Karpas-422 (cell line): ENCODE measurements at regions not wholly inside any gene's neighbourhood (a gene's known extent, or its start where the extent isn't known, plus 50 kb on each side); places are given as distances from the start of the nearest gene placed in this dataset.

ENCODE experiments used
- DNase-seq: peaks from one replicate; pipeline ENCODE4 v3.0.0-alpha.2; 2015
- H2AFZ ChIP-seq: fragments of 200-600 bp; sonication (generic); 2 replicates; pipeline ENCODE4 v1.6.1; 2014; ENCODE audit warnings: antibody characterized with exemption, low read length, mixed read lengths
- H3K27ac ChIP-seq: fragments of 200-600 bp; sonication (generic); 2 replicates; pipeline ENCODE4 v1.5.1; 2014; ENCODE audit warnings: mild to moderate bottlenecking, low read length, moderate library complexity
- H3K27me3 ChIP-seq: fragments of 200-600 bp; sonication (generic); 2 replicates; pipeline ENCODE4 v1.6.1; 2014; ENCODE audit warnings: low read length, mixed read lengths
- H3K36me3 ChIP-seq: fragments of 200-600 bp; sonication (generic); 2 replicates; pipeline ENCODE4 v1.6.1; 2014; ENCODE audit warnings: low read length, mixed read lengths; ENCODE audit not compliant: insufficient read depth
- H3K4me1 ChIP-seq: fragments of 200-600 bp; sonication (generic); 2 replicates; pipeline ENCODE4 v1.6.1; 2014; ENCODE audit warnings: mild to moderate bottlenecking, low read length, mixed read lengths
- H3K4me2 ChIP-seq: fragments of 200-600 bp; sonication (generic); 2 replicates; pipeline ENCODE4 v1.6.1; 2014; ENCODE audit warnings: low read length, low read depth, mild to moderate bottlenecking; ENCODE audit not compliant: poor library complexity, severe bottlenecking
- H3K4me3 ChIP-seq: fragments of 200-600 bp; sonication (generic); 2 replicates; pipeline ENCODE4 v1.5.1; 2014; ENCODE audit warnings: mild to moderate bottlenecking, antibody characterized with exemption, low read length, mixed read lengths
- H3K79me2 ChIP-seq: fragments of 200-600 bp; sonication (generic); 2 replicates; pipeline ENCODE4 v1.6.1; 2014; ENCODE audit warnings: mild to moderate bottlenecking, low read length, mixed read lengths
- H3K9ac ChIP-seq: fragments of 200-600 bp; sonication (generic); 2 replicates; pipeline ENCODE4 v1.6.0; 2014; ENCODE audit warnings: low read length
- H3K9me2 ChIP-seq: fragments of 200-600 bp; sonication (generic), shearing (Covaris generic); replicated peaks from 2 replicates; pipeline ENCODE4 v1.6.0; 2014; ENCODE audit warnings: mild to moderate bottlenecking, low read length, moderate library complexity; ENCODE audit not compliant: insufficient read depth
- H3K9me3 ChIP-seq: fragments of 300-700, 200-600 bp; sonication (generic); 2 replicates; pipeline ENCODE4 v1.6.1; 2014; ENCODE audit warnings: low read length, mixed read lengths
- H4K20me1 ChIP-seq: fragments of 200-600 bp; sonication (generic); 2 replicates; pipeline ENCODE4 v1.6.1; 2014; ENCODE audit warnings: mild to moderate bottlenecking, antibody characterized with exemption, low read length, low read depth; ENCODE audit not compliant: insufficient read depth

DNA sequence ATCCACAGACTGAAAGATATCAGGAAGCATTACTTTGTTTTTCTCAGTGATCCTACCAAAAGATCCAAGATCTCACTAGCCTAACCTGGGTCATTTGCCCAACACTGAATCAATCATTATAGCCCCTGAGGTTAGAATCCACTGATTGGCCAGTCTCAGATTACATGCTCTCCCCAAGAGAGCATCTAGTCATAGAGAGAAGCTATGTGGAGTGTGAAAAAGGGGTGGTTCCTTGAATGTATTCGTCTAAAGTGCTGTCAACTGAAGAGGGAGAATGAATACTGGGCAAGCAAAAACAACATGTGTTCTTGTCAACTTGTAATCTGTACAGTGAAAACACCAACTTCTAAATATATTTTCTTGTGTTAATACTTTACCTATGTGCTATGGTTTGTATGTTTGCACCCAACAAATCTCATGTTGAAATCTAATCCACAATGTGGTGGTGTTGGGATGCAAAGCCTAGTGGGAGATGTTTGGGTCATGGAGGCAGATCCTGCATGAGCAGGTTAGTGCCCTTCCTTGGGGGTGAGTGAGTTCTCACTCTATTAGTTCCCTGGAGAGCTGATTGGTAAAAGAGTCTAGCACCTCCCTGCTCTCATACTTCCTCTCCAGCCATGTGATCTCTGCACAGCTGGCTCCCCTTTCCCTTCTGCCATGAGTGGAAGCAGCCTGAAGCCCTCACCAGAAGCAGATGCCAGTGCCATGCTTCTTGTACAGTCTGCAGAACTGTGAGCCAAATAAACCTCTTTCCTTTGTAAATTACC lies 60.3 kb upstream of the PJA2 start:
- H3K9me3 ChIP-seq, result no peaks in the 10 kb centered on the region
- H3K9ac ChIP-seq, result no peak overlapping the region
- H2AFZ ChIP-seq, result no peak overlapping the region
- H3K4me1 ChIP-seq, result peaks cover 3% of the 10 kb centered on the region; the same call in 1 of the 2 replicates
- H3K27ac ChIP-seq, result no peak overlapping the region
- H3K79me2 ChIP-seq, result no peaks in the 10 kb centered on the region
- H3K4me2 ChIP-seq, result no peak overlapping the region
- DNase-seq, result no peak
- H4K20me1 ChIP-seq, result no peaks in the 10 kb centered on the region
- no peak overlapping the region for H3K4me3 ChIP-seq
- H3K9me2 ChIP-seq, result no peaks in the 10 kb centered on the region
- no peaks in the 10 kb centered on the region for H3K27me3 ChIP-seq
- no peaks in the 10 kb centered on the region for H3K36me3 ChIP-seq

DNA sequence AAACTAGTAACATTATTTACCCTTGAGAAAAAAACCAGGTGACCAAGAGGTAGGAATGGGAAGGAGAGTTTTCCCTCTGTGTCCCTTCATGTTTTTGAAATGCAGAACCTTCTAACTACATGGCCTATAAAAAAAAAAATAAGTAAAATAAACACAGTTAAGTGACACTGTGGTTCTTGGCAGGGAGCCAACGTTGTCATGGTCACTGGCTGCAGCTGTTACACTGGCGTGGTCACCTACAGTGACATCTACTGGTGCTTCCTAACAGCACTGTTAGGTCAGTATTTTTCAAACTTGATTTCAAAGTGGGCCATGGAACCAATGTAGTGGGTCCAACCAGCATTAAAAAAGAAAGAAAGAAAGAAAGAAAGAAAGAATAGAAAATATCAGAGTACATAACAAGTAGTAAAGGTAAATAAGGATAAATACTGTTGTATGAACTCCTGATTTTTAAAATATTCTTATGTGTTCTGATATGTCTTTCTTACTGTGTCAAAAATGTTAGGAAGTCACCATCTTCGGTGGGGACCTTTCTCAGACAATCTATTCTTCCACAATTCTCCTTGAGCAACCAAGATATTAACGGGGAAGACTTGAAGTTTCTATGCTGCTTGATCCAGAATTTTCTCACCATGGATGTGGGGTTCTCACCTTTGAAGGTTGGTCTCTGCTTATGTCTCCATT lies 59.1 kb upstream of the PJA2 start:
- Histone ChIP-seq H3K27me3 (no peaks in the 10 kb centered on the region), H3K27ac (no peak overlapping the region), H3K9ac (no peak overlapping the region), H2AFZ (no peak overlapping the region), H3K9me3 (no peaks in the 10 kb centered on the region), H3K4me3 (no peak overlapping the region), H3K4me2 (no peak overlapping the region), H3K9me2 (no peaks in the 10 kb centered on the region), H3K4me1 (peaks cover 3% of the 10 kb centered on the region; the same call in 1 of the 2 replicates), H3K79me2 (no peaks in the 10 kb centered on the region), H3K36me3 (no peaks in the 10 kb centered on the region), H4K20me1 (no peaks in the 10 kb centered on the region)
- DNase-seq, result peak; percentile 93

- Histone ChIP-seq H3K4me2 (no peak overlapping the region), H3K4me3 (no peak overlapping the region), H4K20me1 (no peaks in the 10 kb centered on the region), H3K4me1 (peaks cover 3% of the 10 kb centered on the region; the same call in 1 of the 2 replicates), H3K27ac (no peak overlapping the region), H3K9ac (no peak overlapping the region), H3K9me2 (no peaks in the 10 kb centered on the region), H3K9me3 (no peaks in the 10 kb centered on the region), H3K79me2 (no peaks in the 10 kb centered on the region), H2AFZ (no peak overlapping the region), H3K36me3 (no peaks in the 10 kb centered on the region), H3K27me3 (no peaks in the 10 kb centered on the region)
- DNase-seq, result no peak
These were observed 58.5 kb upstream of the PJA2 start for GRCh38 chr5:109468288-109468676.

GRCh38 chr5:109467058-109467457 lies 57.3 kb upstream of the PJA2 start:
- Histone ChIP-seq H2AFZ (no peak overlapping the region), H3K4me2 (no peak overlapping the region), H3K79me2 (no peaks in the 10 kb centered on the region), H4K20me1 (no peaks in the 10 kb centered on the region), H3K27ac (no peak overlapping the region), H3K9me2 (no peaks in the 10 kb centered on the region), H3K27me3 (no peaks in the 10 kb centered on the region), H3K9ac (no peak overlapping the region), H3K36me3 (no peaks in the 10 kb centered on the region), H3K4me3 (no peak overlapping the region), H3K9me3 (no peaks in the 10 kb centered on the region), H3K4me1 (peaks cover 3% of the 10 kb centered on the region; the same call in 1 of the 2 replicates)
- DNase-seq, result no peak
